HCT116 (cell line): ENCODE measurements at regions not wholly inside any gene's neighbourhood (a gene's known extent, or its start where the extent isn't known, plus 50 kb on each side); places are given as distances from the start of the nearest gene placed in this dataset.

Experiments used
- ATAC-seq: fragments of 200-7000 bp; cut with Tn5 transposase; 2 replicates; pipeline ENCODE4 v1.9.1; 2020; ENCODE audit warnings: mild to moderate bottlenecking, moderate library complexity
- BruUV-seq: library from RNA; stranded (reverse); fragments of 400-500 nt; replicated peaks from 2 replicates; lab custom pipeline; 2021; lab: Mats Ljungman, UMichigan
- CTCF ChIA-PET: fragments of 300-600 bp; sonication (Branson Sonifier 250); formaldehyde crosslinking; loops from one replicate; lab custom pipeline; 2021; ENCODE audit warnings: antibody characterized with exemption; lab: Charles Lee
- POLR2A ChIA-PET: fragments of 300-600, 350-600 bp; sonication (Branson Sonifier 250); formaldehyde crosslinking; loops from one replicate; lab custom pipeline; 2021; ENCODE audit warnings: antibody characterized with exemption; lab: Charles Lee
- RAD21 ChIA-PET, 2 experiments: fragments of 300-600 bp; sonication (Branson Sonifier 250); formaldehyde crosslinking; loops; one replicate each; lab custom pipeline; 2023; ENCODE audit warnings: low total read pairs in 2 of 2; ENCODE audit not compliant: uncharacterized antibody in 2 of 2, unreplicated experiment in 2 of 2, low non-redundant PET in 1 of 2; lab: Charles Lee
- DNase-seq: peaks from one replicate; pipeline ENCODE4 v3.0.0-alpha.2; 2010; ENCODE audit warnings: low read depth, low spot score
- H2AFZ ChIP-seq: fragments of 200-600 bp; shearing (Covaris generic), sonication (generic); 2 replicates; pipeline ENCODE4 v1.6.1; 2017; ENCODE audit warnings: low read depth, mixed run types, mixed read lengths, antibody characterized with exemption, low read length; ENCODE audit not compliant: poor library complexity, severe bottlenecking
- H3K27ac ChIP-seq: 2 replicates; pipeline ENCODE4 v1.5.1; 2012; ENCODE audit warnings: low read depth, low read length
- H3K27me3 ChIP-seq: fragments of 200-600 bp; sonication (generic); 2 replicates; pipeline ENCODE4 v1.6.1; 2016; ENCODE audit warnings: mixed run types, low read length, mixed read lengths; ENCODE audit not compliant: insufficient read depth
- H3K36me3 ChIP-seq, 2 experiments: fragments of 200-500 bp in 1 of 2; fragments of 200-600 bp in 1 of 2; sonication (Bioruptor generic) in 1 of 2; sonication (generic) in 1 of 2; 2 replicates each; pipeline versions ENCODE4 v1.5.1 to v1.6.1; 2014 to 2016; ENCODE audit warnings: low read length in 2 of 2, inconsistent platforms in 1 of 2, mixed read lengths in 1 of 2, mixed run types in 1 of 2; ENCODE audit not compliant: insufficient read depth in 2 of 2, control insufficient read depth in 1 of 2
- H3K4me1 ChIP-seq, 2 experiments: fragments of 200-600 bp in 1 of 2; sonication (generic) in 1 of 2; 2 replicates each; pipeline versions ENCODE4 v1.5.1 to v1.6.1; 2012 to 2017; ENCODE audit warnings: low read length in 2 of 2, inconsistent platforms in 1 of 2, mild to moderate bottlenecking in 1 of 2, mixed read lengths in 1 of 2, mixed run types in 1 of 2, moderate library complexity in 1 of 2; ENCODE audit not compliant: insufficient read depth in 2 of 2, control insufficient read depth in 1 of 2
- H3K4me2 ChIP-seq: fragments of 200-600 bp; sonication (generic); 2 replicates; pipeline ENCODE4 v1.6.1; 2017; ENCODE audit warnings: mixed run types, low read length, mixed read lengths
- H3K4me3 ChIP-seq, 2 experiments: fragments of 200-600 bp in 1 of 2; sonication (generic) in 1 of 2; replicated peaks in 1 of 2; 2 replicates each; pipeline ENCODE4 v1.5.1; 2011 to 2016; ENCODE audit warnings: low read length in 2 of 2, control low read depth in 1 of 2, low read depth in 1 of 2, mild to moderate bottlenecking in 1 of 2, mixed read lengths in 1 of 2, mixed run types in 1 of 2
- H3K79me2 ChIP-seq: fragments of 200-600 bp; sonication (generic); 2 replicates; pipeline ENCODE4 v1.6.1; 2017; ENCODE audit warnings: mild to moderate bottlenecking, mixed run types, low read length, moderate library complexity, mixed read lengths; ENCODE audit not compliant: insufficient read depth
- H3K9ac ChIP-seq: fragments of 200-600 bp; sonication (generic); 2 replicates; pipeline ENCODE4 v1.6.1; 2016; ENCODE audit warnings: low read length, mixed read lengths
- H3K9me2 ChIP-seq: fragments of 200-600 bp; sonication (generic), shearing (Covaris generic); 2 replicates; pipeline ENCODE4 v1.6.1; 2017; ENCODE audit warnings: mixed run types, mild to moderate bottlenecking, moderate library complexity; ENCODE audit not compliant: insufficient read depth
- H3K9me3 ChIP-seq, 2 experiments: fragments of 200-500 bp in 1 of 2; fragments of 200-600 bp in 1 of 2; sonication (Bioruptor generic) in 1 of 2; sonication (generic) in 1 of 2; 2 replicates each; pipeline ENCODE4 v1.6.1; 2014 to 2017; ENCODE audit warnings: low read length in 2 of 2, mixed read lengths in 2 of 2, inconsistent platforms in 1 of 2, low read depth in 1 of 2, mild to moderate bottlenecking in 1 of 2, mixed run types in 1 of 2, moderate library complexity in 1 of 2; ENCODE audit not compliant: control insufficient read depth in 1 of 2, insufficient read depth in 1 of 2
- H4K20me1 ChIP-seq: fragments of 200-600 bp; sonication (generic), shearing (Covaris generic); 2 replicates; pipeline ENCODE4 v1.6.1; 2017; ENCODE audit warnings: mixed run types, mild to moderate bottlenecking, moderate library complexity; ENCODE audit not compliant: insufficient read depth
- CBX3 ChIP-seq: IDR thresholded peaks from 2 replicates; pipeline ENCODE4 v1.6.1; 2012; ENCODE audit warnings: low read depth
- CEBPB ChIP-seq: IDR thresholded peaks from 2 replicates; pipeline ENCODE4 v1.6.1; 2012; ENCODE audit warnings: low read depth
- EGR1 ChIP-seq: IDR thresholded peaks from 2 replicates; pipeline ENCODE4 v1.6.1; 2012; ENCODE audit warnings: low read depth
- ELF1 ChIP-seq: IDR thresholded peaks from 2 replicates; pipeline ENCODE4 v1.6.1; 2012; ENCODE audit warnings: low read depth, borderline replicate concordance
- EZH2phosphoT487 ChIP-seq: fragments of 200-600 bp; IDR thresholded peaks from 2 replicates; pipeline ENCODE4 v1.6.1; 2018; ENCODE audit warnings: antibody characterized with exemption, borderline replicate concordance
- FOSL1 ChIP-seq: IDR thresholded peaks from 2 replicates; pipeline ENCODE4 v1.6.1; 2012; ENCODE audit warnings: low read depth
- JUND ChIP-seq: IDR thresholded peaks from 2 replicates; pipeline ENCODE4 v1.6.1; 2012
- POLR2A ChIP-seq: IDR thresholded peaks from 2 replicates; pipeline ENCODE4 v1.7.0; 2011; ENCODE audit warnings: borderline replicate concordance; ENCODE audit not compliant: insufficient read depth, insufficient read length; ENCODE audit errors: extremely low read depth
- POLR2AphosphoS5 ChIP-seq: IDR thresholded peaks from 2 replicates; pipeline ENCODE4 v1.6.1; 2011; ENCODE audit warnings: mild to moderate bottlenecking, low read depth, low read length, moderate library complexity
- RAD21 ChIP-seq: IDR thresholded peaks from 2 replicates; pipeline ENCODE4 v1.6.1; 2012; ENCODE audit warnings: low read depth, mild to moderate bottlenecking
- SIN3A ChIP-seq: IDR thresholded peaks from 2 replicates; pipeline ENCODE4 v1.6.1; 2012; ENCODE audit warnings: low read depth
- SP1 ChIP-seq: IDR thresholded peaks from 2 replicates; pipeline ENCODE4 v1.6.1; 2012; ENCODE audit warnings: low read depth
- SRF ChIP-seq: IDR thresholded peaks from 2 replicates; pipeline ENCODE4 v1.6.1; 2012; ENCODE audit warnings: low read depth
- ZFX ChIP-seq: fragments of 450-650 bp; IDR thresholded peaks from 2 replicates; pipeline ENCODE4 v1.6.1; 2017
- ZNF274 ChIP-seq: fragments of 200-500 bp; sonication (Bioruptor generic); IDR thresholded peaks from 2 replicates; pipeline ENCODE4 v1.6.1; 2014; ENCODE audit warnings: mild to moderate bottlenecking, low read depth, low read length, inconsistent platforms
- intact Hi-C: fragments of 100-400 bp; cut with micrococcal nuclease; formaldehyde crosslinking; loops from 2 replicates; pipeline ENCODE4 v1.10.0; 2022
- TF ChIP-seq, protein P1 (sequence below): IDR thresholded peaks from 2 replicates; pipeline ENCODE4 v1.6.1; 2012
- TF ChIP-seq, protein P2 (sequence below): IDR thresholded peaks from 2 replicates; pipeline ENCODE4 v1.6.1; 2012; ENCODE audit warnings: low read depth
- TF ChIP-seq, protein P3 (sequence below): IDR thresholded peaks from 2 replicates; pipeline ENCODE4 v1.6.1; 2011; ENCODE audit warnings: mild to moderate bottlenecking, low read length, moderate library complexity; ENCODE audit not compliant: insufficient replicate concordance; ENCODE audit errors: extremely low read depth
- TF ChIP-seq, protein P4 (sequence below): IDR thresholded peaks from 2 replicates; pipeline ENCODE4 v1.6.1; 2012

DNA sequence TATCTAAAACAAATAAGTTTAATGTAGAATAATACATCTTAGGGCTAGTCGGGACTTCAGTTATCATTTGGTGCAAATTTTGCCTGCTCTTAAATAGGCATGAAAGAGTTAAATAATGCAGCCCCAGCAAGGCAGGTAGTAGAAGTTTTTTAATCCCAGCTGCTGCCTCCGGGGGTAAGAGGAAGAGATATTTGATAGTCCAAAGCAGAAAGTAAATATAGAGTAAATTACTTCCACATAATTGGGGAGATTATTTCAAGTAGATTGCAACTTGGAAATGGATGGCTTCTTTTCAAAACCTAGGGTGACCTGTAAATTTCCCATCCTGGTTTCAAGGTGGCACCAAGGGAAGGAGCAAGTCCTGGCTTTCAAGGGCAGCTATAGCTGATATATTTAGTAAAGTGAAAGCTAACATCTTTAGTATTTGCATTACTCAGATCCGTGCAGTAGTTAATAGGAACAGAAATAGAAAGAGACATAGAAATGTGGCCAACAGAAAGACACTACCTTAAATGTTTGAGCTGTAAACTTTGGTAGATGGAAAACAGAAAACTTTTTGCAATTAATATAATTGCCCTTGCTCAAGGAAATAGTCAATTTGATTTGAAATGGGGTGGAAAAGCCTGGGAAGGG is 109.1 kb downstream of the LMO4 start (continued):
- no peak for TF ChIP-seq ELF1
- TF ChIP-seq, protein P1, sequence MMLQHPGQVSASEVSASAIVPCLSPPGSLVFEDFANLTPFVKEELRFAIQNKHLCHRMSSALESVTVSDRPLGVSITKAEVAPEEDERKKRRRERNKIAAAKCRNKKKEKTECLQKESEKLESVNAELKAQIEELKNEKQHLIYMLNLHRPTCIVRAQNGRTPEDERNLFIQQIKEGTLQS, result no peak

DNA sequence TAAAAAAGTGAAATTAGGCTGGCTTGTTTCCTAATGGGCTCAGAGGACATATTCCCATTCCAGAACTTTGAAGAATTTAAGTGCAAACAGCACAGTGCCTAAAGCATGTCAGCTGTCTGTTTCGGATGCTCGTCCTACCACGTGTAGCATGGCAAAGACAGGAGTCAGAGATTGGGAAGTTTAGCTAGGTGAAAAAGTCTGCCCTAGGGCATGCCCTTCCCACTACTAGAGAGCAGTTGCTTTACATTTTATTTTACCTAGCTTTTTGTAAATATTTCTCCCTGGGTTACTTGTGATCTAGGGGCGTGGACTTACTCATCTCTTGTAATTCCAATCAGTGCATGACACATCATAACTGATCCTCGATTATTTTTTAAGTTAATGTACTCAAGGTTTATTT is 111.1 kb downstream of the LMO4 start:
- DNase-seq (no peak), ATAC-seq (no peak)
- Histone ChIP-seq H3K9me2 (no peaks in the 10 kb centered on the region), H3K9me3 (no peaks in the 10 kb centered on the region), H3K4me3 (no peak overlapping the region), H3K4me2 (no peak overlapping the region), H3K9ac (no peak overlapping the region), H3K36me3 (no peaks in the 10 kb centered on the region), H4K20me1 (no peaks in the 10 kb centered on the region), H3K4me1 (no peaks in the 10 kb centered on the region), H3K27me3 (no peaks in the 10 kb centered on the region), H2AFZ (no peak overlapping the region), H3K79me2 (no peaks in the 10 kb centered on the region), H3K27ac (no peak overlapping the region)
- ChIA-PET RAD21 (no interaction called here), POLR2A (no interaction called here), CTCF (no interaction called here)
- no TSS peak for BruUV-seq
- no peak for TF ChIP-seq SIN3A
- TF ChIP-seq POLR2AphosphoS5, result no peak
- TF ChIP-seq ZFX, result no peak
- no peak for TF ChIP-seq SRF
- TF ChIP-seq POLR2A, result no peak
- TF ChIP-seq ELF1, result no peak
- no peak for TF ChIP-seq RAD21
- no peak for TF ChIP-seq CEBPB
- no peak for TF ChIP-seq JUND
- TF ChIP-seq FOSL1, result no peak
- TF ChIP-seq, protein P2, sequence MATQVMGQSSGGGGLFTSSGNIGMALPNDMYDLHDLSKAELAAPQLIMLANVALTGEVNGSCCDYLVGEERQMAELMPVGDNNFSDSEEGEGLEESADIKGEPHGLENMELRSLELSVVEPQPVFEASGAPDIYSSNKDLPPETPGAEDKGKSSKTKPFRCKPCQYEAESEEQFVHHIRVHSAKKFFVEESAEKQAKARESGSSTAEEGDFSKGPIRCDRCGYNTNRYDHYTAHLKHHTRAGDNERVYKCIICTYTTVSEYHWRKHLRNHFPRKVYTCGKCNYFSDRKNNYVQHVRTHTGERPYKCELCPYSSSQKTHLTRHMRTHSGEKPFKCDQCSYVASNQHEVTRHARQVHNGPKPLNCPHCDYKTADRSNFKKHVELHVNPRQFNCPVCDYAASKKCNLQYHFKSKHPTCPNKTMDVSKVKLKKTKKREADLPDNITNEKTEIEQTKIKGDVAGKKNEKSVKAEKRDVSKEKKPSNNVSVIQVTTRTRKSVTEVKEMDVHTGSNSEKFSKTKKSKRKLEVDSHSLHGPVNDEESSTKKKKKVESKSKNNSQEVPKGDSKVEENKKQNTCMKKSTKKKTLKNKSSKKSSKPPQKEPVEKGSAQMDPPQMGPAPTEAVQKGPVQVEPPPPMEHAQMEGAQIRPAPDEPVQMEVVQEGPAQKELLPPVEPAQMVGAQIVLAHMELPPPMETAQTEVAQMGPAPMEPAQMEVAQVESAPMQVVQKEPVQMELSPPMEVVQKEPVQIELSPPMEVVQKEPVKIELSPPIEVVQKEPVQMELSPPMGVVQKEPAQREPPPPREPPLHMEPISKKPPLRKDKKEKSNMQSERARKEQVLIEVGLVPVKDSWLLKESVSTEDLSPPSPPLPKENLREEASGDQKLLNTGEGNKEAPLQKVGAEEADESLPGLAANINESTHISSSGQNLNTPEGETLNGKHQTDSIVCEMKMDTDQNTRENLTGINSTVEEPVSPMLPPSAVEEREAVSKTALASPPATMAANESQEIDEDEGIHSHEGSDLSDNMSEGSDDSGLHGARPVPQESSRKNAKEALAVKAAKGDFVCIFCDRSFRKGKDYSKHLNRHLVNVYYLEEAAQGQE, result no peak
- no peak for TF ChIP-seq EGR1
- TF ChIP-seq, protein P3, sequence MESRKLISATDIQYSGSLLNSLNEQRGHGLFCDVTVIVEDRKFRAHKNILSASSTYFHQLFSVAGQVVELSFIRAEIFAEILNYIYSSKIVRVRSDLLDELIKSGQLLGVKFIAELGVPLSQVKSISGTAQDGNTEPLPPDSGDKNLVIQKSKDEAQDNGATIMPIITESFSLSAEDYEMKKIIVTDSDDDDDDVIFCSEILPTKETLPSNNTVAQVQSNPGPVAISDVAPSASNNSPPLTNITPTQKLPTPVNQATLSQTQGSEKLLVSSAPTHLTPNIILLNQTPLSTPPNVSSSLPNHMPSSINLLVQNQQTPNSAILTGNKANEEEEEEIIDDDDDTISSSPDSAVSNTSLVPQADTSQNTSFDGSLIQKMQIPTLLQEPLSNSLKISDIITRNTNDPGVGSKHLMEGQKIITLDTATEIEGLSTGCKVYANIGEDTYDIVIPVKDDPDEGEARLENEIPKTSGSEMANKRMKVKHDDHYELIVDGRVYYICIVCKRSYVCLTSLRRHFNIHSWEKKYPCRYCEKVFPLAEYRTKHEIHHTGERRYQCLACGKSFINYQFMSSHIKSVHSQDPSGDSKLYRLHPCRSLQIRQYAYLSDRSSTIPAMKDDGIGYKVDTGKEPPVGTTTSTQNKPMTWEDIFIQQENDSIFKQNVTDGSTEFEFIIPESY, result no peak
- TF ChIP-seq CBX3, result no peak
- TF ChIP-seq, protein P4, sequence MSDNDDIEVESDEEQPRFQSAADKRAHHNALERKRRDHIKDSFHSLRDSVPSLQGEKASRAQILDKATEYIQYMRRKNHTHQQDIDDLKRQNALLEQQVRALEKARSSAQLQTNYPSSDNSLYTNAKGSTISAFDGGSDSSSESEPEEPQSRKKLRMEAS, result no peak
- no peak for TF ChIP-seq ZNF274
- no peak for TF ChIP-seq SP1
- TF ChIP-seq EZH2phosphoT487, result no peak
- intact Hi-C loops, result no loop called here
